ENCODE measurements at regions not wholly inside any gene's neighbourhood (a gene's known extent, or its start where the extent isn't known, plus 50 kb on each side); places are given as distances from the start of the nearest gene placed in this dataset.

DNA sequence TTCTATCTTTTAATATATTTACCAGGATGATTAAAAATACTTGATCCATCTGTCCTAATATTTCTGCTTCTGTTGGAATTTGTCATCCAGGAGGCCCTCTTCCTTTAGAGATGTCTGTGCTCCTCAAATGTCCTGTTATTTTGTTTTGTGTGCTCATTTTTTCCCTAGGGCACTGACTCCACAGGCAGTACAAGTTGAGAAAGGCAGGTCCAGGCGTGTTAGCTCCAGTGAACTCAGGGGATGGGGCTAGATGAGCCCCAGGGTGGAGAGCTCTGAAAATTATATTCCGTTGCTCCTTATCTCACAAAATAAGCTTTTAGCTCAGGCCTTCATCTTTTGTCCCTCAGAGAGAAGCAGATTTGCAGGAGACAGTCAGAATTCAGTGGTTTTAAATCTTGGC, 105.7 kb downstream of the SLC4A3 start:
- Histone ChIP-seq H3K9ac (ENCODE audit: low read length) (no peak overlapping the region), H3K36me3 (ENCODE audit: insufficient read depth, low read length) (no peaks in the 10 kb centered on the region), H3K4me3 (ENCODE audit: low read length) (no peak overlapping the region), H3K9me3 (ENCODE audit: low read length) (no peaks in the 10 kb centered on the region), H4K20me1 (ENCODE audit: insufficient read depth) (no peaks in the 10 kb centered on the region), H3K4me2 (ENCODE audit: low read length) (no peak overlapping the region), H3K9me2 (ENCODE audit: insufficient read depth, low read length) (no peaks in the 10 kb centered on the region), H2AFZ (ENCODE audit: low read depth, low read length) (no peak overlapping the region), H3F3A (ENCODE audit: insufficient read depth, low read length, poor library complexity, severe bottlenecking) (no peaks in the 10 kb centered on the region), H3K79me2 (replicated peaks; ENCODE audit: insufficient read depth, low read length) (no peaks in the 10 kb centered on the region), H3K27me3 (ENCODE audit: insufficient read depth, low read depth, low read length) (no peaks in the 10 kb centered on the region), H3K27ac (ENCODE audit: low read length) (no peak overlapping the region)
- TF ChIP-seq REST (IDR thresholded peaks at IDR 0.05; ENCODE audit: borderline replicate concordance), result no peak
- no peak for TF ChIP-seq POLR2AphosphoS5 (IDR thresholded peaks at IDR 0.05)
- TF ChIP-seq, protein P1, sequence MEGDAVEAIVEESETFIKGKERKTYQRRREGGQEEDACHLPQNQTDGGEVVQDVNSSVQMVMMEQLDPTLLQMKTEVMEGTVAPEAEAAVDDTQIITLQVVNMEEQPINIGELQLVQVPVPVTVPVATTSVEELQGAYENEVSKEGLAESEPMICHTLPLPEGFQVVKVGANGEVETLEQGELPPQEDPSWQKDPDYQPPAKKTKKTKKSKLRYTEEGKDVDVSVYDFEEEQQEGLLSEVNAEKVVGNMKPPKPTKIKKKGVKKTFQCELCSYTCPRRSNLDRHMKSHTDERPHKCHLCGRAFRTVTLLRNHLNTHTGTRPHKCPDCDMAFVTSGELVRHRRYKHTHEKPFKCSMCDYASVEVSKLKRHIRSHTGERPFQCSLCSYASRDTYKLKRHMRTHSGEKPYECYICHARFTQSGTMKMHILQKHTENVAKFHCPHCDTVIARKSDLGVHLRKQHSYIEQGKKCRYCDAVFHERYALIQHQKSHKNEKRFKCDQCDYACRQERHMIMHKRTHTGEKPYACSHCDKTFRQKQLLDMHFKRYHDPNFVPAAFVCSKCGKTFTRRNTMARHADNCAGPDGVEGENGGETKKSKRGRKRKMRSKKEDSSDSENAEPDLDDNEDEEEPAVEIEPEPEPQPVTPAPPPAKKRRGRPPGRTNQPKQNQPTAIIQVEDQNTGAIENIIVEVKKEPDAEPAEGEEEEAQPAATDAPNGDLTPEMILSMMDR (IDR thresholded peaks at IDR 0.05; ENCODE audit: poor library complexity, severe bottlenecking), result no peak
- TF ChIP-seq RAD21 (conservative IDR thresholded peaks at IDR 0.05), result no peak
- no peak for TF ChIP-seq MXI1 (conservative IDR thresholded peaks at IDR 0.05; ENCODE audit: poor library complexity, severe bottlenecking)
- TF ChIP-seq EZH2 (IDR thresholded peaks at IDR 0.05; ENCODE audit: borderline replicate concordance, insufficient read depth, low read length, poor library complexity, severe bottlenecking), result no peak
- no peak for TF ChIP-seq TAF1 (IDR thresholded peaks at IDR 0.05; ENCODE audit: low read depth)
- TF ChIP-seq EP300 (conservative IDR thresholded peaks at IDR 0.05; ENCODE audit: poor library complexity, severe bottlenecking), result no peak
- TF ChIP-seq SMC3 (conservative IDR thresholded peaks at IDR 0.05; ENCODE audit: poor library complexity), result no peak

DNA sequence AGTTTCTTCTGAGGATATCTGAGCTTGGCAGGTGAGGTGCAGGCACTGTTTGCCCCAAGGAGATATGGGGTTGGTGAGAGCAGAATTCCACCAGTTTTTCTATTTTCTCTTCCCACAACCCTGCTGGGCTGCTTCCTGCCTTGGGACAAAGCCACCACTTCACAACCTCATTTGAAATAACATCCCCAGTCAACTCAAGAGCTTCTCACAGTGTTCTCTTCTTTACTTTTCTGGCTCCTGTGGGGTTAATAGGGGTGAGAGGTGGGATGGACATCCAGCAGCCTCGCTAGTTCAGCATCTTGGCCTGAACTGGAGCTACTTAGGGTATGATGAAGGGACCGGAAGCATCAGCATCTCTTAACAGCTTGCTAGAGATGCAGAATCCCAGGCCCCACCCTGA, 106.3 kb downstream of the SLC4A3 start:
- Histone ChIP-seq H3K27ac (ENCODE audit: low read length) (no peak overlapping the region), H4K20me1 (ENCODE audit: insufficient read depth) (no peaks in the 10 kb centered on the region), H3K79me2 (replicated peaks; ENCODE audit: insufficient read depth, low read length) (no peaks in the 10 kb centered on the region), H3K4me3 (ENCODE audit: low read length) (no peak overlapping the region), H3F3A (ENCODE audit: insufficient read depth, low read length, poor library complexity, severe bottlenecking) (no peaks in the 10 kb centered on the region), H3K9me3 (ENCODE audit: low read length) (no peaks in the 10 kb centered on the region), H3K4me2 (ENCODE audit: low read length) (no peak overlapping the region), H2AFZ (ENCODE audit: low read depth, low read length) (no peak overlapping the region), H3K9ac (ENCODE audit: low read length) (no peak overlapping the region), H3K27me3 (ENCODE audit: insufficient read depth, low read depth, low read length) (no peaks in the 10 kb centered on the region), H3K9me2 (ENCODE audit: insufficient read depth, low read length) (no peaks in the 10 kb centered on the region), H3K36me3 (ENCODE audit: insufficient read depth, low read length) (no peaks in the 10 kb centered on the region)
- no peak for TF ChIP-seq POLR2AphosphoS5 (IDR thresholded peaks at IDR 0.05)
- no peak for TF ChIP-seq RAD21 (conservative IDR thresholded peaks at IDR 0.05)
- TF ChIP-seq SMC3 (conservative IDR thresholded peaks at IDR 0.05; ENCODE audit: poor library complexity), result no peak
- no peak for TF ChIP-seq MXI1 (conservative IDR thresholded peaks at IDR 0.05; ENCODE audit: poor library complexity, severe bottlenecking)
- TF ChIP-seq, protein P1 (IDR thresholded peaks at IDR 0.05; ENCODE audit: poor library complexity, severe bottlenecking), result no peak
- TF ChIP-seq TAF1 (IDR thresholded peaks at IDR 0.05; ENCODE audit: low read depth), result no peak
- no peak for TF ChIP-seq REST (IDR thresholded peaks at IDR 0.05; ENCODE audit: borderline replicate concordance)
- TF ChIP-seq EZH2 (IDR thresholded peaks at IDR 0.05; ENCODE audit: borderline replicate concordance, insufficient read depth, low read length, poor library complexity, severe bottlenecking), result no peak
- no peak for TF ChIP-seq EP300 (conservative IDR thresholded peaks at IDR 0.05; ENCODE audit: poor library complexity, severe bottlenecking)
